ENCODE measurements at regions not wholly inside any gene's neighbourhood (a gene's known extent, or its start where the extent isn't known, plus 50 kb on each side); places are given as distances from the start of the nearest gene placed in this dataset.

DNA sequence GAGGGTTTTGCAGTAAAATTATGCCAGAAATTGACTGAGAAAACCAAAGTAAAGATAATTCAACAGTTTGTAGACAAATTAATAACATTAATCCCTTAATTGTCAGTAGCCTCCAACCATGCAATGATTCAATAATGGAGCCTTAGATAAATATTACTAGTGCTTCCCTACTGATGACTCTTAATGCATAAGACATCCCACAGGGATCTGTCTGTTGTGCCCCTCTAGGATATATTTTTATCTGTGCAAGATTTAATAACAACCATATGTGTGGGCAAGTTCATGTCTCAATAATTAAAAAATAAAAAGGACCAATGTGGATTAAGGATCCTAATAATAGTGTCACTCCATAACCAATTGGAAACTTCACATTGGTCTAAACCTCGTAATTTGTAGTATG, 230.3 kb upstream of the TCF4 start:
- no peak for TF ChIP-seq POLR2A (IDR thresholded peaks at IDR 0.05; ENCODE audit: low read depth, low read length)
- TF ChIP-seq POLR2AphosphoS5 (IDR thresholded peaks at IDR 0.05; ENCODE audit: low read depth, low read length), result no peak

Data from GM12891 (cell line).